Liver (tissue), 3 donors: ENCODE measurements at regions not wholly inside any gene's neighbourhood (a gene's known extent, or its start where the extent isn't known, plus 50 kb on each side); places are given as distances from the start of the nearest gene placed in this dataset.

Source experiments
- EGR1 ChIP-seq, 2 donors: IDR thresholded peaks; 2 replicates each; pipeline ENCODE4 v1.6.1; 2016 to 2018; ENCODE audit warnings: antibody characterized with exemption in 2 of 2, low read depth in 2 of 2
- GABPA ChIP-seq, 2 donors: IDR thresholded peaks in 1 of 2; conservative IDR thresholded peaks in 1 of 2; 2 replicates each; pipeline ENCODE4 v1.6.1; 2016; ENCODE audit warnings: antibody characterized with exemption in 2 of 2, mild to moderate bottlenecking in 1 of 2, moderate library complexity in 1 of 2
- JUND ChIP-seq, 2 donors: IDR thresholded peaks; 2 replicates each; pipeline ENCODE4 v1.6.1; 2016; ENCODE audit warnings: antibody characterized with exemption in 2 of 2
- NR2F2 ChIP-seq: IDR thresholded peaks from 2 replicates; pipeline ENCODE4 v1.6.1; 2016; ENCODE audit warnings: antibody characterized with exemption
- SP1 ChIP-seq: IDR thresholded peaks from 2 replicates; pipeline ENCODE4 v1.6.1; 2018; ENCODE audit warnings: antibody characterized with exemption, mild to moderate bottlenecking
- TAF1 ChIP-seq: conservative IDR thresholded peaks from 2 replicates; pipeline ENCODE4 v1.6.1; 2016; ENCODE audit warnings: antibody characterized with exemption, mild to moderate bottlenecking
- TF ChIP-seq, protein P1 (sequence below): fragments of 150-350 bp; IDR thresholded peaks from 2 replicates; pipeline ENCODE4 v1.5.1; 2017; ENCODE audit warnings: improper control_type of control experiment, low read depth, low read length; ENCODE audit not compliant: missing input control
- donor health status: healthy.
- donor health status: healthy.

DNA sequence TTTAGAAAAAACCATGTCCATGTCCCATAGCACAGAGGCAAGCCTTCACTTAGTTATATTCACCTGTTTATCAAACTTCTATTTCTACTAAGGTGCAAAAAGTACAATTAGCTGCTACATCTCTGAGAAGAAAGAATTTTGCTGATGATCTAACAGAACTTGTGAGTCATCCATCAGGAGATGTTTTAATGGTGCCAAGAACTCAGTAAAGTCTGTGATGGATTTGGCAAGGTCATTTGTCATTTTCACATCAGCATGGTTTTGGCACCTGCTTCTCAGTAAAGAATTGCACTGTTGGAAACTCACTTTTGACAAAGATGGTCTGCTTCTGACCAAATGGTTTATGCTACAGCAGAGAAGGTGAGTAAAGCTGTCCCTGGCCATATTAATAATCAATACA, 195.7 kb upstream of the TMEFF2 start:
- TF ChIP-seq, protein P1, sequence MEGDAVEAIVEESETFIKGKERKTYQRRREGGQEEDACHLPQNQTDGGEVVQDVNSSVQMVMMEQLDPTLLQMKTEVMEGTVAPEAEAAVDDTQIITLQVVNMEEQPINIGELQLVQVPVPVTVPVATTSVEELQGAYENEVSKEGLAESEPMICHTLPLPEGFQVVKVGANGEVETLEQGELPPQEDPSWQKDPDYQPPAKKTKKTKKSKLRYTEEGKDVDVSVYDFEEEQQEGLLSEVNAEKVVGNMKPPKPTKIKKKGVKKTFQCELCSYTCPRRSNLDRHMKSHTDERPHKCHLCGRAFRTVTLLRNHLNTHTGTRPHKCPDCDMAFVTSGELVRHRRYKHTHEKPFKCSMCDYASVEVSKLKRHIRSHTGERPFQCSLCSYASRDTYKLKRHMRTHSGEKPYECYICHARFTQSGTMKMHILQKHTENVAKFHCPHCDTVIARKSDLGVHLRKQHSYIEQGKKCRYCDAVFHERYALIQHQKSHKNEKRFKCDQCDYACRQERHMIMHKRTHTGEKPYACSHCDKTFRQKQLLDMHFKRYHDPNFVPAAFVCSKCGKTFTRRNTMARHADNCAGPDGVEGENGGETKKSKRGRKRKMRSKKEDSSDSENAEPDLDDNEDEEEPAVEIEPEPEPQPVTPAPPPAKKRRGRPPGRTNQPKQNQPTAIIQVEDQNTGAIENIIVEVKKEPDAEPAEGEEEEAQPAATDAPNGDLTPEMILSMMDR, result no peak
- TF ChIP-seq TAF1 (no peak), EGR1 (IDR thresholded peaks at IDR 0.05; ENCODE audit: low read depth in 2 of 2) (no peak), NR2F2 (no peak), SP1 (no peak), JUND (IDR thresholded peaks at IDR 0.05) (no peak), GABPA (IDR thresholded peaks at IDR 0.05 in 1 of 2, conservative IDR thresholded peaks at IDR 0.05 in 1 of 2) (no peak)
